HCT116 (cell line): ENCODE measurements at regions not wholly inside any gene's neighbourhood (a gene's known extent, or its start where the extent isn't known, plus 50 kb on each side); places are given as distances from the start of the nearest gene placed in this dataset.

Experiments
- ATAC-seq: fragments of 200-7000 bp; cut with Tn5 transposase; 2 replicates; pipeline ENCODE4 v1.9.1; 2020; ENCODE audit warnings: mild to moderate bottlenecking, moderate library complexity
- BruUV-seq: library from RNA; stranded (reverse); fragments of 400-500 nt; replicated peaks from 2 replicates; lab custom pipeline; 2021; lab: Mats Ljungman, UMichigan
- CTCF ChIA-PET: fragments of 300-600 bp; sonication (Branson Sonifier 250); formaldehyde crosslinking; loops from one replicate; lab custom pipeline; 2021; ENCODE audit warnings: antibody characterized with exemption; lab: Charles Lee
- POLR2A ChIA-PET: fragments of 300-600, 350-600 bp; sonication (Branson Sonifier 250); formaldehyde crosslinking; loops from one replicate; lab custom pipeline; 2021; ENCODE audit warnings: antibody characterized with exemption; lab: Charles Lee
- RAD21 ChIA-PET, 2 experiments: fragments of 300-600 bp; sonication (Branson Sonifier 250); formaldehyde crosslinking; loops; one replicate each; lab custom pipeline; 2023; ENCODE audit warnings: low total read pairs in 2 of 2; ENCODE audit not compliant: uncharacterized antibody in 2 of 2, unreplicated experiment in 2 of 2, low non-redundant PET in 1 of 2; lab: Charles Lee
- DNase-seq: peaks from one replicate; pipeline ENCODE4 v3.0.0-alpha.2; 2010; ENCODE audit warnings: low read depth, low spot score
- H2AFZ ChIP-seq: fragments of 200-600 bp; shearing (Covaris generic), sonication (generic); 2 replicates; pipeline ENCODE4 v1.6.1; 2017; ENCODE audit warnings: low read depth, mixed run types, mixed read lengths, antibody characterized with exemption, low read length; ENCODE audit not compliant: poor library complexity, severe bottlenecking
- H3K27ac ChIP-seq: 2 replicates; pipeline ENCODE4 v1.5.1; 2012; ENCODE audit warnings: low read depth, low read length
- H3K27me3 ChIP-seq: fragments of 200-600 bp; sonication (generic); 2 replicates; pipeline ENCODE4 v1.6.1; 2016; ENCODE audit warnings: mixed run types, low read length, mixed read lengths; ENCODE audit not compliant: insufficient read depth
- H3K36me3 ChIP-seq, 2 experiments: fragments of 200-500 bp in 1 of 2; fragments of 200-600 bp in 1 of 2; sonication (Bioruptor generic) in 1 of 2; sonication (generic) in 1 of 2; 2 replicates each; pipeline versions ENCODE4 v1.5.1 to v1.6.1; 2014 to 2016; ENCODE audit warnings: low read length in 2 of 2, inconsistent platforms in 1 of 2, mixed read lengths in 1 of 2, mixed run types in 1 of 2; ENCODE audit not compliant: insufficient read depth in 2 of 2, control insufficient read depth in 1 of 2
- H3K4me1 ChIP-seq, 2 experiments: fragments of 200-600 bp in 1 of 2; sonication (generic) in 1 of 2; 2 replicates each; pipeline versions ENCODE4 v1.5.1 to v1.6.1; 2012 to 2017; ENCODE audit warnings: low read length in 2 of 2, inconsistent platforms in 1 of 2, mild to moderate bottlenecking in 1 of 2, mixed read lengths in 1 of 2, mixed run types in 1 of 2, moderate library complexity in 1 of 2; ENCODE audit not compliant: insufficient read depth in 2 of 2, control insufficient read depth in 1 of 2
- H3K4me2 ChIP-seq: fragments of 200-600 bp; sonication (generic); 2 replicates; pipeline ENCODE4 v1.6.1; 2017; ENCODE audit warnings: mixed run types, low read length, mixed read lengths
- H3K4me3 ChIP-seq, 2 experiments: fragments of 200-600 bp in 1 of 2; sonication (generic) in 1 of 2; replicated peaks in 1 of 2; 2 replicates each; pipeline ENCODE4 v1.5.1; 2011 to 2016; ENCODE audit warnings: low read length in 2 of 2, control low read depth in 1 of 2, low read depth in 1 of 2, mild to moderate bottlenecking in 1 of 2, mixed read lengths in 1 of 2, mixed run types in 1 of 2
- H3K79me2 ChIP-seq: fragments of 200-600 bp; sonication (generic); 2 replicates; pipeline ENCODE4 v1.6.1; 2017; ENCODE audit warnings: mild to moderate bottlenecking, mixed run types, low read length, moderate library complexity, mixed read lengths; ENCODE audit not compliant: insufficient read depth
- H3K9ac ChIP-seq: fragments of 200-600 bp; sonication (generic); 2 replicates; pipeline ENCODE4 v1.6.1; 2016; ENCODE audit warnings: low read length, mixed read lengths
- H3K9me2 ChIP-seq: fragments of 200-600 bp; sonication (generic), shearing (Covaris generic); 2 replicates; pipeline ENCODE4 v1.6.1; 2017; ENCODE audit warnings: mixed run types, mild to moderate bottlenecking, moderate library complexity; ENCODE audit not compliant: insufficient read depth
- H3K9me3 ChIP-seq, 2 experiments: fragments of 200-500 bp in 1 of 2; fragments of 200-600 bp in 1 of 2; sonication (Bioruptor generic) in 1 of 2; sonication (generic) in 1 of 2; 2 replicates each; pipeline ENCODE4 v1.6.1; 2014 to 2017; ENCODE audit warnings: low read length in 2 of 2, mixed read lengths in 2 of 2, inconsistent platforms in 1 of 2, low read depth in 1 of 2, mild to moderate bottlenecking in 1 of 2, mixed run types in 1 of 2, moderate library complexity in 1 of 2; ENCODE audit not compliant: control insufficient read depth in 1 of 2, insufficient read depth in 1 of 2
- H4K20me1 ChIP-seq: fragments of 200-600 bp; sonication (generic), shearing (Covaris generic); 2 replicates; pipeline ENCODE4 v1.6.1; 2017; ENCODE audit warnings: mixed run types, mild to moderate bottlenecking, moderate library complexity; ENCODE audit not compliant: insufficient read depth
- CEBPB ChIP-seq: IDR thresholded peaks from 2 replicates; pipeline ENCODE4 v1.6.1; 2012; ENCODE audit warnings: low read depth
- ELF1 ChIP-seq: IDR thresholded peaks from 2 replicates; pipeline ENCODE4 v1.6.1; 2012; ENCODE audit warnings: low read depth, borderline replicate concordance
- EZH2 ChIP-seq: fragments of 200-600 bp; sonication (generic); IDR thresholded peaks from 2 replicates; pipeline ENCODE4 v1.6.1; 2017; ENCODE audit warnings: antibody characterized with exemption, mixed run types
- EZH2phosphoT487 ChIP-seq: fragments of 200-600 bp; IDR thresholded peaks from 2 replicates; pipeline ENCODE4 v1.6.1; 2018; ENCODE audit warnings: antibody characterized with exemption, borderline replicate concordance
- FOSL1 ChIP-seq: IDR thresholded peaks from 2 replicates; pipeline ENCODE4 v1.6.1; 2012; ENCODE audit warnings: low read depth
- JUND ChIP-seq: IDR thresholded peaks from 2 replicates; pipeline ENCODE4 v1.6.1; 2012
- MAX ChIP-seq: IDR thresholded peaks from 2 replicates; pipeline ENCODE4 v1.6.1; 2012
- POLR2A ChIP-seq: IDR thresholded peaks from 2 replicates; pipeline ENCODE4 v1.7.0; 2011; ENCODE audit warnings: borderline replicate concordance; ENCODE audit not compliant: insufficient read depth, insufficient read length; ENCODE audit errors: extremely low read depth
- POLR2AphosphoS5 ChIP-seq: IDR thresholded peaks from 2 replicates; pipeline ENCODE4 v1.6.1; 2011; ENCODE audit warnings: mild to moderate bottlenecking, low read depth, low read length, moderate library complexity
- SIN3A ChIP-seq: IDR thresholded peaks from 2 replicates; pipeline ENCODE4 v1.6.1; 2012; ENCODE audit warnings: low read depth
- SRF ChIP-seq: IDR thresholded peaks from 2 replicates; pipeline ENCODE4 v1.6.1; 2012; ENCODE audit warnings: low read depth
- TCF7L2 ChIP-seq: IDR thresholded peaks from 2 replicates; pipeline ENCODE4 v1.7.0; 2011; ENCODE audit warnings: borderline replicate concordance, inconsistent platforms; ENCODE audit not compliant: insufficient read depth, insufficient read length; ENCODE audit errors: extremely low read depth
- YY1 ChIP-seq: IDR thresholded peaks from 2 replicates; pipeline ENCODE4 v1.6.1; 2011; ENCODE audit warnings: low read length, low read depth, moderate library complexity, mild to moderate bottlenecking; ENCODE audit not compliant: insufficient replicate concordance; ENCODE audit errors: extremely low read depth
- ZNF274 ChIP-seq: fragments of 200-500 bp; sonication (Bioruptor generic); IDR thresholded peaks from 2 replicates; pipeline ENCODE4 v1.6.1; 2014; ENCODE audit warnings: mild to moderate bottlenecking, low read depth, low read length, inconsistent platforms
- intact Hi-C: fragments of 100-400 bp; cut with micrococcal nuclease; formaldehyde crosslinking; loops from 2 replicates; pipeline ENCODE4 v1.10.0; 2022
- TF ChIP-seq, protein P1 (sequence below): IDR thresholded peaks from 2 replicates; pipeline ENCODE4 v1.6.1; 2011; ENCODE audit warnings: mild to moderate bottlenecking, low read length, moderate library complexity; ENCODE audit not compliant: insufficient replicate concordance; ENCODE audit errors: extremely low read depth
- TF ChIP-seq, protein P2 (sequence below): IDR thresholded peaks from 2 replicates; pipeline ENCODE4 v1.6.1; 2012; ENCODE audit warnings: low read depth
- TF ChIP-seq, protein P3 (sequence below): IDR thresholded peaks from 2 replicates; pipeline ENCODE4 v1.6.1; 2012

- TF ChIP-seq, protein P1, sequence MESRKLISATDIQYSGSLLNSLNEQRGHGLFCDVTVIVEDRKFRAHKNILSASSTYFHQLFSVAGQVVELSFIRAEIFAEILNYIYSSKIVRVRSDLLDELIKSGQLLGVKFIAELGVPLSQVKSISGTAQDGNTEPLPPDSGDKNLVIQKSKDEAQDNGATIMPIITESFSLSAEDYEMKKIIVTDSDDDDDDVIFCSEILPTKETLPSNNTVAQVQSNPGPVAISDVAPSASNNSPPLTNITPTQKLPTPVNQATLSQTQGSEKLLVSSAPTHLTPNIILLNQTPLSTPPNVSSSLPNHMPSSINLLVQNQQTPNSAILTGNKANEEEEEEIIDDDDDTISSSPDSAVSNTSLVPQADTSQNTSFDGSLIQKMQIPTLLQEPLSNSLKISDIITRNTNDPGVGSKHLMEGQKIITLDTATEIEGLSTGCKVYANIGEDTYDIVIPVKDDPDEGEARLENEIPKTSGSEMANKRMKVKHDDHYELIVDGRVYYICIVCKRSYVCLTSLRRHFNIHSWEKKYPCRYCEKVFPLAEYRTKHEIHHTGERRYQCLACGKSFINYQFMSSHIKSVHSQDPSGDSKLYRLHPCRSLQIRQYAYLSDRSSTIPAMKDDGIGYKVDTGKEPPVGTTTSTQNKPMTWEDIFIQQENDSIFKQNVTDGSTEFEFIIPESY: no peak
- TF ChIP-seq CEBPB: no peak
- TF ChIP-seq, protein P2, sequence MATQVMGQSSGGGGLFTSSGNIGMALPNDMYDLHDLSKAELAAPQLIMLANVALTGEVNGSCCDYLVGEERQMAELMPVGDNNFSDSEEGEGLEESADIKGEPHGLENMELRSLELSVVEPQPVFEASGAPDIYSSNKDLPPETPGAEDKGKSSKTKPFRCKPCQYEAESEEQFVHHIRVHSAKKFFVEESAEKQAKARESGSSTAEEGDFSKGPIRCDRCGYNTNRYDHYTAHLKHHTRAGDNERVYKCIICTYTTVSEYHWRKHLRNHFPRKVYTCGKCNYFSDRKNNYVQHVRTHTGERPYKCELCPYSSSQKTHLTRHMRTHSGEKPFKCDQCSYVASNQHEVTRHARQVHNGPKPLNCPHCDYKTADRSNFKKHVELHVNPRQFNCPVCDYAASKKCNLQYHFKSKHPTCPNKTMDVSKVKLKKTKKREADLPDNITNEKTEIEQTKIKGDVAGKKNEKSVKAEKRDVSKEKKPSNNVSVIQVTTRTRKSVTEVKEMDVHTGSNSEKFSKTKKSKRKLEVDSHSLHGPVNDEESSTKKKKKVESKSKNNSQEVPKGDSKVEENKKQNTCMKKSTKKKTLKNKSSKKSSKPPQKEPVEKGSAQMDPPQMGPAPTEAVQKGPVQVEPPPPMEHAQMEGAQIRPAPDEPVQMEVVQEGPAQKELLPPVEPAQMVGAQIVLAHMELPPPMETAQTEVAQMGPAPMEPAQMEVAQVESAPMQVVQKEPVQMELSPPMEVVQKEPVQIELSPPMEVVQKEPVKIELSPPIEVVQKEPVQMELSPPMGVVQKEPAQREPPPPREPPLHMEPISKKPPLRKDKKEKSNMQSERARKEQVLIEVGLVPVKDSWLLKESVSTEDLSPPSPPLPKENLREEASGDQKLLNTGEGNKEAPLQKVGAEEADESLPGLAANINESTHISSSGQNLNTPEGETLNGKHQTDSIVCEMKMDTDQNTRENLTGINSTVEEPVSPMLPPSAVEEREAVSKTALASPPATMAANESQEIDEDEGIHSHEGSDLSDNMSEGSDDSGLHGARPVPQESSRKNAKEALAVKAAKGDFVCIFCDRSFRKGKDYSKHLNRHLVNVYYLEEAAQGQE: no peak
These were observed 135.1 kb upstream of the PACRGL start (continued) for GRCh38 chr4:20565075-20565721.

- CTCF ChIA-PET: no interaction called here
- Histone ChIP-seq H2AFZ (no peak overlapping the region), H3K79me2 (no peaks in the 10 kb centered on the region), H3K4me3 (no peak overlapping the region), H3K9ac (no peak overlapping the region), H3K4me2 (no peak overlapping the region), H3K9me2 (no peaks in the 10 kb centered on the region), H4K20me1 (no peaks in the 10 kb centered on the region), H3K9me3 (no peaks in the 10 kb centered on the region), H3K4me1 (no peaks in the 10 kb centered on the region), H3K27ac (no peak overlapping the region)
- no peak for DNase-seq
- no TSS peak for BruUV-seq
- POLR2A ChIA-PET: no interaction called here
- ATAC-seq: no peak
- intact Hi-C loops: no loop called here
- TF ChIP-seq YY1 (no peak), SRF (no peak), MAX (no peak), ELF1 (no peak), EZH2 (no peak), POLR2AphosphoS5 (no peak), CEBPB (no peak), JUND (no peak), TCF7L2 (no peak), EZH2phosphoT487 (no peak), POLR2A (no peak), FOSL1 (no peak), SIN3A (no peak), ZNF274 (no peak)
- TF ChIP-seq, protein P3, sequence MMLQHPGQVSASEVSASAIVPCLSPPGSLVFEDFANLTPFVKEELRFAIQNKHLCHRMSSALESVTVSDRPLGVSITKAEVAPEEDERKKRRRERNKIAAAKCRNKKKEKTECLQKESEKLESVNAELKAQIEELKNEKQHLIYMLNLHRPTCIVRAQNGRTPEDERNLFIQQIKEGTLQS: no peak
- TF ChIP-seq, all 23 proteins: peak for 0
- Histone ChIP-seq H3K36me3 (no peaks in the 10 kb centered on the region), H3K27me3 (no peaks in the 10 kb centered on the region)
- RAD21 ChIA-PET: no interaction called here
These were observed 129.1 kb upstream of the PACRGL start for GRCh38 chr4:20570981-20571715.
